GM12801 (cell line): ENCODE measurements at regions not wholly inside any gene's neighbourhood (a gene's known extent, or its start where the extent isn't known, plus 50 kb on each side); places are given as distances from the start of the nearest gene placed in this dataset.

Experiments
- TF ChIP-seq, protein P1 (sequence below): IDR thresholded peaks from one replicate; pipeline ENCODE4 v1.5.1; 2011; ENCODE audit warnings: control low read depth; ENCODE audit not compliant: insufficient read length; ENCODE audit errors: extremely low read depth

DNA sequence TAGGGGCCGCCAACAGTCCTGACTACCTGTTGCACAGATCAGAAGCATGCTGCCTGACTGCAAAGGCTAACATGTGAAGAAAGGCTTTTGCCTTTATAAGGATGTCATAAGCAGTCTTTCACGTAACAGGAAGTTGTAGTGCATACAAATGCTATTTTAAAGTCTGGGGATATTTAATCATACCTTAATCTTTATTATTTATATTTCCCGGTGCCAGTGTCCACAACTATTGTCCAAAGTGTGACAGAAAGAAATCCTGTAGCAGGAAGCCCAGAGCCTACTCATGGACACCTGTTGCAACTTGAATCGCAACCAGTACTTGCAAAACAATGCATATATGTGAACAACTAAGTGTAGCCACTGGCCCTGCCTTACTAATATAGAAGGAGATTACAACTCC, 235.8 kb downstream of the ALDH8A1 start:
- TF ChIP-seq, protein P1, sequence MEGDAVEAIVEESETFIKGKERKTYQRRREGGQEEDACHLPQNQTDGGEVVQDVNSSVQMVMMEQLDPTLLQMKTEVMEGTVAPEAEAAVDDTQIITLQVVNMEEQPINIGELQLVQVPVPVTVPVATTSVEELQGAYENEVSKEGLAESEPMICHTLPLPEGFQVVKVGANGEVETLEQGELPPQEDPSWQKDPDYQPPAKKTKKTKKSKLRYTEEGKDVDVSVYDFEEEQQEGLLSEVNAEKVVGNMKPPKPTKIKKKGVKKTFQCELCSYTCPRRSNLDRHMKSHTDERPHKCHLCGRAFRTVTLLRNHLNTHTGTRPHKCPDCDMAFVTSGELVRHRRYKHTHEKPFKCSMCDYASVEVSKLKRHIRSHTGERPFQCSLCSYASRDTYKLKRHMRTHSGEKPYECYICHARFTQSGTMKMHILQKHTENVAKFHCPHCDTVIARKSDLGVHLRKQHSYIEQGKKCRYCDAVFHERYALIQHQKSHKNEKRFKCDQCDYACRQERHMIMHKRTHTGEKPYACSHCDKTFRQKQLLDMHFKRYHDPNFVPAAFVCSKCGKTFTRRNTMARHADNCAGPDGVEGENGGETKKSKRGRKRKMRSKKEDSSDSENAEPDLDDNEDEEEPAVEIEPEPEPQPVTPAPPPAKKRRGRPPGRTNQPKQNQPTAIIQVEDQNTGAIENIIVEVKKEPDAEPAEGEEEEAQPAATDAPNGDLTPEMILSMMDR = no peak

DNA sequence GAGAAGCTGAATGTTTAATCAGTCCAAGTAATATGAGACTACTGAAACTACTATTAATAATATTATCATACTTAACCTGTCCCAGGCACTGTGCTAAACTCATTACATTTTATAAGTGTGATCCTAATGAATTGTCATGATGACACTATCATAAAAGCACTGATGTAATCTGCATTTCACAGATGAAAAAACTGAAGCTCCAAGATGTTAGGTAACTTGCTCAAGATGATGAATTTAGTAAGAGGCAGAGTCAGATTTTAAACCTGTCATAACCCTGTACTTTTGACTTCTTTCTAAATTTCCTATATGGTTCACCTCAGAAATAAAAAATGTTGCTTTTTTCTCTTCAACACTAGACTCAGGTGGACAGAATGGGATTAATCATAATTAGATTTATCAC, 237.6 kb downstream of the ALDH8A1 start:
- TF ChIP-seq, protein P1 = no peak

DNA sequence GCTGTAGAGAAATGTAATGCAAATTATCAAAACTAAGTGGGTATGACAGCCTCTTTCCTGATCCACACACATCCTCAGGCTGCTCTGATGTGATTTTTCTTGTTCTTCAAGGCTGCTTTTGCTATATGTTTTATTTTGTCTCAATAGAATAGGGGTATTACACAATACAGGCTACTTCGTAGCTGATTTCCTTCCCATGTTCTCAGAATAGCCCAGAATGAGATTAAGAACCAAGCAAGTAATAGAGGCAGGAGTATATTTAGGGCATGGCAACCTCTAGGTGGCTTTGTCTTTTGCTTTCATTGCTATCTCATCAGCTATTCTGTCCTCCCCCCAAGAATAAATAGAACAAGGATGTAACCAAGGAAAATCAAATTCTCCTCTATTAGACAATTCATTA, 241.8 kb downstream of the ALDH8A1 start:
- TF ChIP-seq, protein P1 = no peak

DNA sequence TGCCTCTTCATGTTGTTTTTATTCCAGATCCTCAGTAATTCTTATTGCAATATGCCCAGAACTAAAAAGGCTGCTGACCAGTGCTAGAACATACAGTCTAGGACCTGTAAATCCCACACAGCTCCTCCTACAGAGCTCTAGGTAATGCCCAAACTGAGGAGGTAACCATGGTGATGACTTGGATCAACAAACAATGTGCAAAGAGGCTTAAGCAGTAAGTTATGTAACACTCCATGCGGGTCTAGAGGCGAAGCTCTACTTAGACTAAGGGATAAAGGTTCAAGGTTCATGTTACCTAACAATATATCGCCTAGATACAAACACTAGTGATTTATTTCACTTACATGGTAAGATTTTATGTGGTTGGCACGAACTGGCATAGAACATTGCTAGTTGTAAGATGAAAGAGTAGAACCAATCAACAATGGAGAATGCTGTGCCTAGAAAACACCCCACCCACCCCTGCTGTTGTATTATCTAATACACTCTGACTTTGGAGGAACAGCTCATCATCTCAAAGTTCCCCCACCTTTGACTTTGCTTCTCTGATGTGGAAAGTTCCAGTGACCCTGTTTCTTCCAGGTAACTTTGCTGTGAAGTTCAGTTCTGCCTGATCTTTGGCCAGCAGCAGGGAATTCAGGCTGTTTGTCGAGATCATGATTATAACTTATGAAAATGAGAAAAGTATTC, 242.4 kb downstream of the ALDH8A1 start:
- TF ChIP-seq, protein P1 = no peak

DNA sequence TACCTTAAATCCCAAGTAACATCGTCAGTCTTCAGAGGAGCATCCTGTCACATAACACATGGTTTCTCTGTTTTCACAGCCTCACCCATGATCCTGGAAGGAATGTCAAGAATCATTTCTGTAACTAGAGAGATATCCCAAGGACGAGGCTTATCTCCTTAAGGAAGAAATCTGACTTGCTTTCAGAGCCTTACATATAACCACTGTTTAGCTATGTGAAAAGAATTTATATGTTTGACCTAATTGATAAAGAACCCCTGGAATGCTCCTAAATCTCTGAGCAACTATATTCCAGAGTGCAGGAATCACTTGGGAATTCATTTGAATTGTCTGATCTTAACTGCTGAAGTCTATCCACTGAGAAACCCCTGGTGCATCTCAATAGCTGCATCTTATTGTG, 243.1 kb downstream of the ALDH8A1 start:
- TF ChIP-seq, protein P1 = no peak

DNA sequence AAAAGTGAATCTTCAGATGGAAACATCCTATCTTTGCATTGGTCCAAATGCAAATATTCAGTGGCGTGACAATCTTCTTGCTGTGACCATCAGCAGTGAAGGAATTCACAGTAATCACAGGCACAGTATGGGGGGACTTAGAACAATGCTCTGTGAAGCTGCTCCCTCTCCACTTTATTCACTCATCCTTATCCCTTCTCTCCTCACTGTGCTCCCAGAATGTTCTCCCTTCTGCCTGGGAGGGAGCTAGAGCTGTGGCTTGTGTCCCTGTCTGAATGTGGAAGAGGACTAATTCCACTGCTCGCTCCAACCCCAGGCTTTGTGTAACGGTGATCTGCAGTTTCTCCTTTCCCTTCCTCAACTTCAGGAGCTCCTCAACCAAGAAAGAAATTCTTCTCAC, 243.7 kb downstream of the ALDH8A1 start:
- TF ChIP-seq, protein P1 = no peak

DNA sequence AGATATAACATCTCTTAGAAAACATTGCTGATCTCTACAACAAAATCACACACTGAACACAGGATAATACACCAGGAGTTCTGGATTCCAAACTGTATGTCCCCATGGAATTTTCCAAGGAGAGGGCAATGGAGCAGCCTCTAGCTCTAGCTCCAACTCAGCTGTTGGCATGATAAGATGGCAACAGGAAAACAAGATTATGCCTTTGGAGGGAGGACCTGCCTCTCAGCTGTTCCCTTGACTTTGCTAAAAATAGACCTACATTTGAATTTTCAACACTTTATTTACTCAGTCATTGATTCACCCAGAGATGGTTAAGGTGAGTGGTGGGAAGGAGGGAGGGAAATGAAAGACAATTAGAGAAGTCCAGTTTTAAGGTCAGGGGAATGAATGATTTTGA, 246.7 kb downstream of the ALDH8A1 start:
- TF ChIP-seq, protein P1 = no peak
